SK-N-SH (cell line): ENCODE measurements at regions not wholly inside any gene's neighbourhood (a gene's known extent, or its start where the extent isn't known, plus 50 kb on each side); places are given as distances from the start of the nearest gene placed in this dataset.

Source experiments
- CTCF ChIA-PET: fragments of 300-600, 350-600 bp; formaldehyde crosslinking; extraction: SDS; loops from one replicate; lab custom pipeline; 2021; lab: Yijun Ruan, JAX
- POLR2A ChIA-PET: fragments of 350-600 bp; sonication (Branson Sonifier 250); formaldehyde crosslinking; extraction: SDS; loops from one replicate; lab custom pipeline; 2020; ENCODE audit warnings: antibody characterized with exemption, inconsistent platforms; lab: Yijun Ruan, JAX
- DNase-seq: peaks from one replicate; pipeline ENCODE4 v3.0.0; 2012
- H2AFZ ChIP-seq: fragments of 200-600 bp; sonication (generic); 2 replicates; pipeline ENCODE4 v1.8.1; 2016; ENCODE audit warnings: antibody characterized with exemption, mild to moderate bottlenecking, low read depth
- H3F3A ChIP-seq: fragments of 200-600 bp; sonication (generic); replicated peaks from 2 replicates; pipeline ENCODE3; 2016; ENCODE audit warnings: antibody characterized with exemption, mild to moderate bottlenecking; ENCODE audit not compliant: insufficient read depth
- H3K27ac ChIP-seq, 2 experiments: fragments of 200-500 bp in 1 of 2; fragments of 200-600 bp in 1 of 2; sonication (Bioruptor generic) in 1 of 2; sonication (generic), shearing (Covaris generic) in 1 of 2; 2 replicates each; pipeline versions ENCODE4 v1.5.1 to v1.6.1; 2014 to 2016; ENCODE audit warnings: low read depth in 2 of 2, inconsistent platforms in 1 of 2, low read length in 1 of 2, mild to moderate bottlenecking in 1 of 2, mixed read lengths in 1 of 2
- H3K27me3 ChIP-seq: fragments of 200-600 bp; sonication (generic), shearing (Covaris generic); 2 replicates; pipeline ENCODE4 v1.6.1; 2016; ENCODE audit warnings: mixed run types; ENCODE audit not compliant: insufficient read depth
- H3K36me3 ChIP-seq, 2 experiments: fragments of 200-500 bp in 1 of 2; fragments of 200-600 bp in 1 of 2; sonication (Bioruptor generic) in 1 of 2; sonication (generic) in 1 of 2; replicated peaks in 1 of 2; 2 replicates each; pipeline versions ENCODE3 to v1.5.1; 2014 to 2016; ENCODE audit warnings: low read length in 1 of 2, mild to moderate bottlenecking in 1 of 2; ENCODE audit not compliant: insufficient read depth in 2 of 2, control insufficient read depth in 1 of 2
- H3K4me1 ChIP-seq, 2 experiments: fragments of 200-500 bp in 1 of 2; fragments of 200-600 bp in 1 of 2; sonication (Bioruptor generic) in 1 of 2; sonication (generic), shearing (Covaris generic) in 1 of 2; 2 replicates each; pipeline versions ENCODE4 v1.5.1 to v1.6.1; 2014 to 2016; ENCODE audit warnings: low read depth in 1 of 2, low read length in 1 of 2, mixed run types in 1 of 2; ENCODE audit not compliant: insufficient read depth in 2 of 2, control insufficient read depth in 1 of 2
- H3K4me2 ChIP-seq: fragments of 200-600 bp; sonication (generic), shearing (Covaris generic); 2 replicates; pipeline ENCODE4 v1.6.1; 2017; ENCODE audit warnings: mixed run types
- H3K4me3 ChIP-seq, 2 experiments: fragments of 200-500 bp in 1 of 2; fragments of 200-600 bp in 1 of 2; sonication (Bioruptor generic) in 1 of 2; sonication (generic), shearing (Covaris generic) in 1 of 2; 2 replicates each; pipeline versions ENCODE4 v1.5.1 to v1.8.1; 2014 to 2016; ENCODE audit warnings: low read depth in 2 of 2, inconsistent platforms in 1 of 2, low read length in 1 of 2, mild to moderate bottlenecking in 1 of 2, mixed read lengths in 1 of 2, moderate library complexity in 1 of 2
- H3K79me2 ChIP-seq: fragments of 200-600 bp; sonication (generic); 2 replicates; pipeline ENCODE4 v1.8.1; 2017; ENCODE audit warnings: mild to moderate bottlenecking; ENCODE audit not compliant: insufficient read depth
- H3K9ac ChIP-seq: fragments of 200-600 bp; sonication (generic); 2 replicates; pipeline ENCODE4 v1.6.1; 2017; ENCODE audit warnings: mixed run types
- H3K9me2 ChIP-seq: fragments of 200-600 bp; sonication (generic); 2 replicates; pipeline ENCODE4 v1.6.1; 2017; ENCODE audit warnings: mixed run types
- H3K9me3 ChIP-seq: fragments of 200-600 bp; sonication (generic); 2 replicates; pipeline ENCODE4 v1.6.1; 2017; ENCODE audit warnings: mixed run types, mild to moderate bottlenecking, moderate library complexity
- H4K20me1 ChIP-seq: fragments of 200-600 bp; sonication (generic); 2 replicates; pipeline ENCODE4 v1.6.1; 2017; ENCODE audit warnings: mild to moderate bottlenecking, mixed run types; ENCODE audit not compliant: insufficient read depth
- ELF1 ChIP-seq: IDR thresholded peaks from 2 replicates; pipeline ENCODE4 v1.4.0; 2012
- EZH2phosphoT487 ChIP-seq: fragments of 200-600 bp; sonication (generic); IDR thresholded peaks from 2 replicates; pipeline ENCODE4 v1.6.1; 2017; ENCODE audit warnings: low read depth, mixed run types, mild to moderate bottlenecking, antibody characterized with exemption, moderate library complexity, borderline replicate concordance
- FOXJ3 ChIP-seq: sonication (generic); formaldehyde crosslinking; IDR thresholded peaks from 2 replicates; pipeline ENCODE4 v1.5.1; 2020; ENCODE audit warnings: mild to moderate bottlenecking, missing genetic modification reagents
- FOXM1 ChIP-seq: IDR thresholded peaks from 2 replicates; pipeline ENCODE4 v1.4.0; 2012; ENCODE audit warnings: low read depth, mild to moderate bottlenecking
- GABPA ChIP-seq: IDR thresholded peaks from 2 replicates; pipeline ENCODE4 v1.4.0; 2012; ENCODE audit warnings: low read depth, mild to moderate bottlenecking
- MAX ChIP-seq: IDR thresholded peaks from 2 replicates; pipeline ENCODE4 v1.4.0; 2012; ENCODE audit warnings: low read depth
- MEF2A ChIP-seq: IDR thresholded peaks from 2 replicates; pipeline ENCODE4 v1.4.0; 2012; ENCODE audit warnings: low read depth, borderline replicate concordance
- MXI1 ChIP-seq: IDR thresholded peaks from 2 replicates; pipeline ENCODE4 v1.6.1; 2012; ENCODE audit warnings: mild to moderate bottlenecking, low read depth, low read length, improper control_type of control experiment
- NFIC ChIP-seq: IDR thresholded peaks from 2 replicates; pipeline ENCODE4 v1.4.0; 2012; ENCODE audit warnings: borderline replicate concordance
- NRF1 ChIP-seq: IDR thresholded peaks from 2 replicates; pipeline ENCODE4 v1.6.1; 2012; ENCODE audit warnings: low read depth, mild to moderate bottlenecking, low read length
- POLR2AphosphoS5 ChIP-seq: IDR thresholded peaks from 2 replicates; pipeline ENCODE4 v1.6.1; 2012; ENCODE audit warnings: low read depth, low read length
- RAD21 ChIP-seq: IDR thresholded peaks from 2 replicates; pipeline ENCODE4 v1.6.1; 2012; ENCODE audit warnings: mild to moderate bottlenecking, low read length
- RCOR1 ChIP-seq: fragments of 150-350 bp; IDR thresholded peaks from 2 replicates; pipeline ENCODE4 v1.6.1; 2017; ENCODE audit warnings: antibody characterized with exemption, low read length
- REST ChIP-seq: IDR thresholded peaks from 2 replicates; pipeline ENCODE4 v1.6.1; 2012; ENCODE audit warnings: mild to moderate bottlenecking, low read depth, low read length, moderate library complexity
- RFX5 ChIP-seq: IDR thresholded peaks from 2 replicates; pipeline ENCODE4 v1.6.1; 2012; ENCODE audit warnings: mild to moderate bottlenecking, improper control_type of control experiment, low read length
- SIN3A ChIP-seq: IDR thresholded peaks from 2 replicates; pipeline ENCODE4 v1.6.1; 2012; ENCODE audit warnings: low read depth, mild to moderate bottlenecking, low read length, moderate library complexity, borderline replicate concordance
- SMC3 ChIP-seq: IDR thresholded peaks from 2 replicates; pipeline ENCODE4 v1.6.1; 2012; ENCODE audit warnings: low read depth, low read length, improper control_type of control experiment
- TCF12 ChIP-seq: IDR thresholded peaks from 2 replicates; pipeline ENCODE4 v1.4.0; 2012
- YY1 ChIP-seq: IDR thresholded peaks from 2 replicates; pipeline ENCODE4 v1.4.0; 2012; ENCODE audit warnings: low read depth, mild to moderate bottlenecking
- WGBS: methylation state at CpG from one replicate; pipeline ENCODE4 v1.1.6; 2017; ENCODE audit warnings: low lambda C conversion rate; 5-methylcytosine and 5-hydroxymethylcytosine counted together
- TF ChIP-seq, protein P1 (sequence below): IDR thresholded peaks from 2 replicates; pipeline ENCODE4; 2012
- TF ChIP-seq, protein P2 (sequence below): IDR thresholded peaks from 2 replicates; pipeline ENCODE4 v1.4.0; 2012; ENCODE audit warnings: low read depth, borderline replicate concordance
- TF ChIP-seq, protein P3 (sequence below): fragments of 150-350 bp; IDR thresholded peaks from 2 replicates; pipeline ENCODE4 v1.6.1; 2016; ENCODE audit warnings: mild to moderate bottlenecking, low read depth, low read length

GRCh38 chr9:38278457-38278856 lies 114.0 kb upstream of the ALDH1B1 start:
- CTCF ChIA-PET: interaction anchor here (1.3 kb wide), 1 partner anchor 8 kb away, joined by 3 read pairs; no protein-coding TSS in a partner anchor
- WGBS: 43% methylated on average over 4 of the region's 4 CpGs

GRCh38 chr9:38277601-38278200 lies 114.8 kb upstream of the ALDH1B1 start:
- no peaks in the 10 kb centered on the region for H3K79me2 ChIP-seq
- CTCF ChIA-PET: interaction anchor here (1.3 kb wide), 1 partner anchor 9 kb away, joined by 3 read pairs; no protein-coding TSS in a partner anchor
- H2AFZ ChIP-seq: no peak overlapping the region
- no peaks in the 10 kb centered on the region for H3K9me3 ChIP-seq
- H3K9me2 ChIP-seq: no peaks in the 10 kb centered on the region
- H3K27me3 ChIP-seq: no peaks in the 10 kb centered on the region; the same call in 1 of the 2 replicates
- H4K20me1 ChIP-seq: no peaks in the 10 kb centered on the region
- no peaks in the 10 kb centered on the region for H3F3A ChIP-seq
- no peaks in the 10 kb centered on the region for H3K36me3 ChIP-seq
- 73% methylated on average over 8 of the region's 8 CpGs for WGBS
- H3K4me2 ChIP-seq: no peak overlapping the region
- POLR2A ChIA-PET: no interaction called here
- no peak for DNase-seq
- H3K4me1 ChIP-seq: no peaks in the 10 kb centered on the region; a peak in 1 of 4 replicates
- no peak overlapping the region for H3K27ac ChIP-seq
- no peak overlapping the region for H3K9ac ChIP-seq
- H3K4me3 ChIP-seq: no peak overlapping the region
- TF ChIP-seq ELF1: no peak
- TF ChIP-seq, protein P1, sequence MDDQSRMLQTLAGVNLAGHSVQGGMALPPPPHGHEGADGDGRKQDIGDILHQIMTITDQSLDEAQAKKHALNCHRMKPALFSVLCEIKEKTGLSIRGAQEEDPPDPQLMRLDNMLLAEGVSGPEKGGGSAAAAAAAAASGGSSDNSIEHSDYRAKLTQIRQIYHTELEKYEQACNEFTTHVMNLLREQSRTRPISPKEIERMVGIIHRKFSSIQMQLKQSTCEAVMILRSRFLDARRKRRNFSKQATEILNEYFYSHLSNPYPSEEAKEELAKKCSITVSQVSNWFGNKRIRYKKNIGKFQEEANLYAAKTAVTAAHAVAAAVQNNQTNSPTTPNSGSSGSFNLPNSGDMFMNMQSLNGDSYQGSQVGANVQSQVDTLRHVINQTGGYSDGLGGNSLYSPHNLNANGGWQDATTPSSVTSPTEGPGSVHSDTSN: no peak
- TF ChIP-seq FOXM1: no peak
- no peak for TF ChIP-seq MEF2A
- TF ChIP-seq SMC3: no peak
- no peak for TF ChIP-seq NRF1
- TF ChIP-seq GABPA: no peak
- TF ChIP-seq REST: no peak
- no peak for TF ChIP-seq MXI1
- TF ChIP-seq, protein P2, sequence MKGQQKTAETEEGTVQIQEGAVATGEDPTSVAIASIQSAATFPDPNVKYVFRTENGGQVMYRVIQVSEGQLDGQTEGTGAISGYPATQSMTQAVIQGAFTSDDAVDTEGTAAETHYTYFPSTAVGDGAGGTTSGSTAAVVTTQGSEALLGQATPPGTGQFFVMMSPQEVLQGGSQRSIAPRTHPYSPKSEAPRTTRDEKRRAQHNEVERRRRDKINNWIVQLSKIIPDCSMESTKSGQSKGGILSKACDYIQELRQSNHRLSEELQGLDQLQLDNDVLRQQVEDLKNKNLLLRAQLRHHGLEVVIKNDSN: no peak
- TF ChIP-seq NFIC: no peak

More at GRCh38 chr9:38278457-38278856, 114.0 kb upstream of the ALDH1B1 start:
- H3K9me3 ChIP-seq: no peaks in the 10 kb centered on the region
- no peaks in the 10 kb centered on the region for H3K36me3 ChIP-seq
- no peaks in the 10 kb centered on the region for H3F3A ChIP-seq
- no peak overlapping the region for H3K4me3 ChIP-seq
- H3K79me2 ChIP-seq: no peaks in the 10 kb centered on the region
- H3K9me2 ChIP-seq: no peaks in the 10 kb centered on the region
- no peaks in the 10 kb centered on the region; a peak in 1 of 4 replicates for H3K4me1 ChIP-seq
- no peak for TF ChIP-seq RCOR1
- TF ChIP-seq, protein P3, sequence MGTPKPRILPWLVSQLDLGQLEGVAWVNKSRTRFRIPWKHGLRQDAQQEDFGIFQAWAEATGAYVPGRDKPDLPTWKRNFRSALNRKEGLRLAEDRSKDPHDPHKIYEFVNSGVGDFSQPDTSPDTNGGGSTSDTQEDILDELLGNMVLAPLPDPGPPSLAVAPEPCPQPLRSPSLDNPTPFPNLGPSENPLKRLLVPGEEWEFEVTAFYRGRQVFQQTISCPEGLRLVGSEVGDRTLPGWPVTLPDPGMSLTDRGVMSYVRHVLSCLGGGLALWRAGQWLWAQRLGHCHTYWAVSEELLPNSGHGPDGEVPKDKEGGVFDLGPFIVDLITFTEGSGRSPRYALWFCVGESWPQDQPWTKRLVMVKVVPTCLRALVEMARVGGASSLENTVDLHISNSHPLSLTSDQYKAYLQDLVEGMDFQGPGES: no peak
- TF ChIP-seq MXI1: no peak
- no peak for TF ChIP-seq YY1
- TF ChIP-seq EZH2phosphoT487: no peak
- no peak for TF ChIP-seq RFX5
- no peak for TF ChIP-seq POLR2AphosphoS5
- TF ChIP-seq NRF1: no peak
- no peak for TF ChIP-seq TCF12
- no peak for TF ChIP-seq FOXJ3 (CRISPR knock-in tag)
- TF ChIP-seq GABPA: no peak
- TF ChIP-seq, protein P1: no peak
- no peak for TF ChIP-seq SIN3A
- no peak for TF ChIP-seq MEF2A
- no peak for TF ChIP-seq SMC3
- no peak for TF ChIP-seq MAX
- no peak for TF ChIP-seq RAD21
- TF ChIP-seq, all 33 proteins: peak for 0
- no peaks in the 10 kb centered on the region; the same call in 1 of the 2 replicates for H3K27me3 ChIP-seq
- H3K27ac ChIP-seq: no peak overlapping the region
- DNase-seq: no peak
- H4K20me1 ChIP-seq: no peaks in the 10 kb centered on the region
- no peak overlapping the region for H3K4me2 ChIP-seq
- no peak overlapping the region for H2AFZ ChIP-seq
- H3K9ac ChIP-seq: no peak overlapping the region
- POLR2A ChIA-PET: no interaction called here
